Uterus (tissue), 2 donors: ENCODE measurements at regions not wholly inside any gene's neighbourhood (a gene's known extent, or its start where the extent isn't known, plus 50 kb on each side); places are given as distances from the start of the nearest gene placed in this dataset.

ENCODE experiments used
- POLR2A ChIP-seq, 2 donors: fragments of 450-650 bp; IDR thresholded peaks; one replicate each; pipeline ENCODE4 v1.6.1; 2016; ENCODE audit warnings: antibody characterized with exemption in 2 of 2, mild to moderate bottlenecking in 1 of 2, moderate library complexity in 1 of 2
- TF ChIP-seq, protein P1 (sequence below), 4 experiments: fragments of 200-600 bp in 2 of 4; fragments of 450-650 bp in 2 of 4; sonication (generic) in 2 of 4; IDR thresholded peaks; one replicate each; pipeline ENCODE4 v1.5.1; 2016 to 2019; ENCODE audit warnings: antibody characterized with exemption in 4 of 4, mild to moderate bottlenecking in 2 of 4, moderate library complexity in 1 of 4

DNA sequence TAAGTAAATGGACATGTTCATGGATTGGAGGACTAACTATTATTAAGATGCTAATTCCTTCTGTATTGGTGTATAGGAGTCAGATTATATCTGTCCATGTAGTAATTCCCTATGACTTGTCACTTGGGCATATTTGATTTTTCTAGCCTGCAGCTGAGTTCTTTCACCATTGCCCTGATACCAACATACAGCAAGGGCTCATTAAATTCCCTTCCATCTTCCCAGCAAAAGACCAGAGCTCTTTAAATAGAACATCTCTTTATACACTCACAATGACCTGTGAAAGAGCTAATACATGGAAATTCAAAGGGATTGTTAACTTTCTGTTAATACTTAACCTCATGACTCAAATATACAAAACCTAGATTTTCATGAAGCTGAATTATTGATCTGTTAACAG, 492.3 kb upstream of the VRK2 start:
- no peak for TF ChIP-seq POLR2A (IDR thresholded peaks at IDR 0.05)
- TF ChIP-seq, protein P1, sequence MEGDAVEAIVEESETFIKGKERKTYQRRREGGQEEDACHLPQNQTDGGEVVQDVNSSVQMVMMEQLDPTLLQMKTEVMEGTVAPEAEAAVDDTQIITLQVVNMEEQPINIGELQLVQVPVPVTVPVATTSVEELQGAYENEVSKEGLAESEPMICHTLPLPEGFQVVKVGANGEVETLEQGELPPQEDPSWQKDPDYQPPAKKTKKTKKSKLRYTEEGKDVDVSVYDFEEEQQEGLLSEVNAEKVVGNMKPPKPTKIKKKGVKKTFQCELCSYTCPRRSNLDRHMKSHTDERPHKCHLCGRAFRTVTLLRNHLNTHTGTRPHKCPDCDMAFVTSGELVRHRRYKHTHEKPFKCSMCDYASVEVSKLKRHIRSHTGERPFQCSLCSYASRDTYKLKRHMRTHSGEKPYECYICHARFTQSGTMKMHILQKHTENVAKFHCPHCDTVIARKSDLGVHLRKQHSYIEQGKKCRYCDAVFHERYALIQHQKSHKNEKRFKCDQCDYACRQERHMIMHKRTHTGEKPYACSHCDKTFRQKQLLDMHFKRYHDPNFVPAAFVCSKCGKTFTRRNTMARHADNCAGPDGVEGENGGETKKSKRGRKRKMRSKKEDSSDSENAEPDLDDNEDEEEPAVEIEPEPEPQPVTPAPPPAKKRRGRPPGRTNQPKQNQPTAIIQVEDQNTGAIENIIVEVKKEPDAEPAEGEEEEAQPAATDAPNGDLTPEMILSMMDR (IDR thresholded peaks at IDR 0.05) = no peak
